ENCODE measurements at regions not wholly inside any gene's neighbourhood (a gene's known extent, or its start where the extent isn't known, plus 50 kb on each side); places are given as distances from the start of the nearest gene placed in this dataset.

DNA sequence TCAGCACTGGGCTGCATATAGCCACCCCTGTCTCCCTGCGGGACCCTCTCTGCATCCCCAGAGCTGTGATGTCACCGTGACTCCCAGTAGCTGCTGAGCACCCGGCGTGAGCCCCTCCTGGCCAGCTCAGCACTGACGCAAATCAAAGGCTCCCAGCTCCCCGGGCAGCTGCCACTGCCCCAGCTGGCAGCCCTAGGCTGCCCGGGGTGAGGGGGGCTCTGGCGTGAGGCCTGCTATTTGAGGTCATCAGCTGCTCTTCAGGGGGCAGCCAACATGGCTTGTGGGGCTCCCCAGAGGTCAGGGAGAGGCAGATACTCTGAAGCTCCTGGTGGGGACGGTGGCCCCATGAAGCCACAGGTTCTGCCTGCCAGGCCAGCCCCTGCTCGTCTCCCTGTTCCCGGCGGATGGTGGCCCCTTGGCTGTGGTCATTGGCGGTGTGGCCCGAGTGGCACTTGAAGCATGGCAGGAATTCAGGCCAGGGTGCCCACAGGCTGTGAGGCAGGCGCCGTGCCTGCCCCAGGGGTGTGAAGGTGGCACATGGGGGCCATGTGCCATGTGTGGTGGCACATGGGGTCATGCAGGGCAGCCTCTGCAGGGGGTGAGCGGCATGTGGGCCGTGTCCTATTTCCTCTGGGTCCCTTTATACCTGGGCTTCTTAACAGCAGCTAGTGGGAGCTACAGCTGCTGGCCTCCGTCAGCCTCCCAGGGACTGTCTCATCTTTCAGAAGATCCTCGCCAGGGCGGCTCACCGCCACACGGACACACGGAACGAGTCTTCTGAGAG is 85.4 kb downstream of the SIK1 start:
- H3K4me1 ChIP-seq (ENCODE audit: control insufficient read depth, insufficient read depth, low read length), result peaks cover 89% of the 10 kb centered on the region
- peak; percentile 82 for DNase-seq
- H3K27ac ChIP-seq (ENCODE audit: low read length), result peak overlapping the region; percentile 91
- no peaks in the 10 kb centered on the region for H3K36me3 ChIP-seq (ENCODE audit: control insufficient read depth, insufficient read depth, low read length)
- H3K27me3 ChIP-seq (ENCODE audit: control insufficient read depth, insufficient read depth, low read length), result no peaks in the 10 kb centered on the region
- WGBS (ENCODE audit: insufficient coverage), result 59% methylated on average over 25 of the region's 25 CpGs
- H3K9me3 ChIP-seq (replicated peaks; ENCODE audit: control insufficient read depth, low read depth, low read length), result peaks cover 2% of the 10 kb centered on the region
- no peak overlapping the region for H3K4me3 ChIP-seq (ENCODE audit: low read length)

- no peak overlapping the region for H3K4me3 ChIP-seq (ENCODE audit: low read length)
- WGBS (ENCODE audit: insufficient coverage), result 66% methylated on average over 29 of the region's 29 CpGs
- peak overlapping the region; percentile 91 for H3K27ac ChIP-seq (ENCODE audit: low read length)
- H3K27me3 ChIP-seq (ENCODE audit: control insufficient read depth, insufficient read depth, low read length), result no peaks in the 10 kb centered on the region
- H3K36me3 ChIP-seq (ENCODE audit: control insufficient read depth, insufficient read depth, low read length), result no peaks in the 10 kb centered on the region
- peaks cover 2% of the 10 kb centered on the region for H3K9me3 ChIP-seq (replicated peaks; ENCODE audit: control insufficient read depth, low read depth, low read length)
- peaks cover 81% of the 10 kb centered on the region for H3K4me1 ChIP-seq (ENCODE audit: control insufficient read depth, insufficient read depth, low read length)
- no peak for DNase-seq
Observed at GRCh38 chr21:43340491-43341377, 86.2 kb downstream of the SIK1 start.

GRCh38 chr21:43339668-43340067 is 87.3 kb downstream of the SIK1 start:
- Histone ChIP-seq H3K9me3 (replicated peaks; ENCODE audit: control insufficient read depth, low read depth, low read length) (peaks cover 2% of the 10 kb centered on the region), H3K27ac (ENCODE audit: low read length) (no peak overlapping the region), H3K4me1 (ENCODE audit: control insufficient read depth, insufficient read depth, low read length) (peaks cover 74% of the 10 kb centered on the region), H3K4me3 (ENCODE audit: low read length) (no peak overlapping the region), H3K36me3 (ENCODE audit: control insufficient read depth, insufficient read depth, low read length) (no peaks in the 10 kb centered on the region), H3K27me3 (ENCODE audit: control insufficient read depth, insufficient read depth, low read length) (no peaks in the 10 kb centered on the region)
- WGBS (ENCODE audit: insufficient coverage), result 49% methylated on average over 13 of the region's 16 CpGs
- no peak for DNase-seq

GRCh38 chr21:43338951-43339350 is 88.0 kb downstream of the SIK1 start:
- no peaks in the 10 kb centered on the region for H3K27me3 ChIP-seq (ENCODE audit: control insufficient read depth, insufficient read depth, low read length)
- peak overlapping the region; percentile 3 for H3K27ac ChIP-seq (ENCODE audit: low read length)
- H3K36me3 ChIP-seq (ENCODE audit: control insufficient read depth, insufficient read depth, low read length), result no peaks in the 10 kb centered on the region
- H3K9me3 ChIP-seq (replicated peaks; ENCODE audit: control insufficient read depth, low read depth, low read length), result peaks cover 2% of the 10 kb centered on the region
- no peak overlapping the region for H3K4me3 ChIP-seq (ENCODE audit: low read length)
- DNase-seq, result peak; percentile 50
- peaks cover 73% of the 10 kb centered on the region for H3K4me1 ChIP-seq (ENCODE audit: control insufficient read depth, insufficient read depth, low read length)
- 30% methylated on average over 5 of the region's 5 CpGs for WGBS (ENCODE audit: insufficient coverage)

DNA sequence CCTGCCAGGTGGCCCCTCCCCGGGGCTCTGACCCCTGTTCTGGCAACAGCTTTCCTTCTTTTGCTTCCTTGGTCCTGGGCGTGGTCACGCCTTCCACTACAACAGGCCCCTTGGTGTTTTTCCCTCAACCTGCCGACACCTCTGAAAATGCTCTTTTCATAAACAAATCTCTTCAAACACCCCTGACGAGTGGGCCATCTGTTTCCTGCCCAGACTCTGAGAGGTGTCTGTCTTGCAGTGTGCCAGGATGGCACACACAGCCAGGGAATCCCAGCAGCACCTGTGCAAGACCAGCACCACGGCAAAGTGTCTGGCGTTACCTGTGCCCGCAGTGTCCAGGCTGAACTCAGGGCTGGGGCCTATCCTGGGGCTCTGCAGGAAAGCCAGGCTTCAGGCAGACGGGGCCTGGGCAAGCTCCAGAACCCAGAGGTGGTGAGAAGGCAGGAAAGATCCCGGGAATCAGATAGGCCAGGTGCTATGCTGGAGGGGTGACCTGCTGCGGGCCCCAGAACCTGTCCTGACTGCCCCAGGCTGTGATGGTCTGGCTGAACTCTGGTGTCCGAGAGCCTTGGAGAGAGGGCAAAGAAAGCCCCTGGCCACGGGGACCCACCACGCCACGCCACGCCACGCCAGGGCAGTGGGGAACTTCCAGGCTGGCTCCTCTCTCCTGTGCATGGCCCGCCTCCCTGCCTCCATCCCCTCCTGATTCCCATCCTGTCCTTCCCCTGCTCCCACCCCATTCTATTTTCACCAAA is 88.9 kb downstream of the SIK1 start:
- peaks cover 73% of the 10 kb centered on the region for H3K4me1 ChIP-seq (ENCODE audit: control insufficient read depth, insufficient read depth, low read length)
- no peaks in the 10 kb centered on the region for H3K36me3 ChIP-seq (ENCODE audit: control insufficient read depth, insufficient read depth, low read length)
- WGBS (ENCODE audit: insufficient coverage), result 92% methylated on average over 17 of the region's 18 CpGs
- H3K4me3 ChIP-seq (ENCODE audit: low read length), result no peak overlapping the region
- H3K9me3 ChIP-seq (replicated peaks; ENCODE audit: control insufficient read depth, low read depth, low read length), result peaks cover 2% of the 10 kb centered on the region
- DNase-seq, result no peak
- H3K27me3 ChIP-seq (ENCODE audit: control insufficient read depth, insufficient read depth, low read length), result no peaks in the 10 kb centered on the region
- H3K27ac ChIP-seq (ENCODE audit: low read length), result no peak overlapping the region

- no peaks in the 10 kb centered on the region for H3K36me3 ChIP-seq (ENCODE audit: control insufficient read depth, insufficient read depth, low read length)
- peaks cover 2% of the 10 kb centered on the region for H3K9me3 ChIP-seq (replicated peaks; ENCODE audit: control insufficient read depth, low read depth, low read length)
- 94% methylated on average over 7 of the region's 10 CpGs for WGBS (ENCODE audit: insufficient coverage)
- H3K4me3 ChIP-seq (ENCODE audit: low read length), result no peak overlapping the region
- peaks cover 67% of the 10 kb centered on the region for H3K4me1 ChIP-seq (ENCODE audit: control insufficient read depth, insufficient read depth, low read length)
- H3K27ac ChIP-seq (ENCODE audit: low read length), result no peak overlapping the region
- no peaks in the 10 kb centered on the region for H3K27me3 ChIP-seq (ENCODE audit: control insufficient read depth, insufficient read depth, low read length)
- DNase-seq, result no peak
Observed at GRCh38 chr21:43335119-43335518, 91.8 kb downstream of the SIK1 start.

GRCh38 chr21:43334214-43334958 is 92.5 kb downstream of the SIK1 start:
- H3K4me3 ChIP-seq (ENCODE audit: low read length), result no peak overlapping the region
- H3K4me1 ChIP-seq (ENCODE audit: control insufficient read depth, insufficient read depth, low read length), result peaks cover 67% of the 10 kb centered on the region
- 85% methylated on average over 9 of the region's 16 CpGs for WGBS (ENCODE audit: insufficient coverage)
- no peak for DNase-seq
- H3K9me3 ChIP-seq (replicated peaks; ENCODE audit: control insufficient read depth, low read depth, low read length), result no peaks in the 10 kb centered on the region
- H3K36me3 ChIP-seq (ENCODE audit: control insufficient read depth, insufficient read depth, low read length), result no peaks in the 10 kb centered on the region
- no peaks in the 10 kb centered on the region for H3K27me3 ChIP-seq (ENCODE audit: control insufficient read depth, insufficient read depth, low read length)
- peak overlapping the region; percentile 91 for H3K27ac ChIP-seq (ENCODE audit: low read length)

- 7% methylated on average over 27 of the region's 35 CpGs for WGBS (ENCODE audit: insufficient coverage)
- peak; percentile 83 for DNase-seq
- H3K4me3 ChIP-seq (ENCODE audit: low read length), result peak overlapping the region; percentile 5
Observed at GRCh38 chr21:43333298-43334062, 93.5 kb downstream of the SIK1 start.

DNA sequence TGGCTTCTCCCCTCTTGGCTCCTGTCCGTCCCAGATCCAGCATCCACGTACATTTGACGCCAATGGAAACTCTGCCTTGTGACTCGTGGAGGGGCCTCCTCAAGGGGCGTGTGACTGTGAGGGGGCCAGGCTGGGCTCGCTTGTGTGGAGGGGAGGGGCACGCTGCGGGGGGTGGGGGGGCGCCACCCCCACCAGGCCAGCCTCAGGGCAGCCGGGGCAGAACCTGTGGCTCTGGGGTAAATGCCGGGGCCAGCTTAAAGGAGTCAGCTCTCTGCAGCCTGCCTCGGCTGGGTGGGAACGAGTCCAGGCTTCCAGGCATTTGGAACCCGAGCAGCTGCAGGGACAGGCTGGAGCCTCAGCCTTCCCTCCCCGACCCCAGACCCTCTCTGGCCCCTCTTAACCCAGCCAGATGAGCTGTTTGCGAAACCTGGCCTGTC is 94.1 kb downstream of the SIK1 start:
- no peaks in the 10 kb centered on the region for H3K27me3 ChIP-seq (ENCODE audit: control insufficient read depth, insufficient read depth, low read length)
- H3K36me3 ChIP-seq (ENCODE audit: control insufficient read depth, insufficient read depth, low read length), result no peaks in the 10 kb centered on the region
- peak overlapping the region; percentile 91 for H3K27ac ChIP-seq (ENCODE audit: low read length)
- no peaks in the 10 kb centered on the region for H3K9me3 ChIP-seq (replicated peaks; ENCODE audit: control insufficient read depth, low read depth, low read length)
- peak overlapping the region; percentile 5 for H3K4me3 ChIP-seq (ENCODE audit: low read length)
- 0% methylated on average over 5 of the region's 16 CpGs for WGBS (ENCODE audit: insufficient coverage)
- H3K4me1 ChIP-seq (ENCODE audit: control insufficient read depth, insufficient read depth, low read length), result peaks cover 66% of the 10 kb centered on the region
- peak; percentile 88 for DNase-seq

More at GRCh38 chr21:43333298-43334062, 93.5 kb downstream of the SIK1 start:
- H3K27me3 ChIP-seq (ENCODE audit: control insufficient read depth, insufficient read depth, low read length), result no peaks in the 10 kb centered on the region
- H3K4me1 ChIP-seq (ENCODE audit: control insufficient read depth, insufficient read depth, low read length), result peaks cover 67% of the 10 kb centered on the region
- H3K27ac ChIP-seq (ENCODE audit: low read length), result peak overlapping the region; percentile 91
- H3K36me3 ChIP-seq (ENCODE audit: control insufficient read depth, insufficient read depth, low read length), result no peaks in the 10 kb centered on the region
- no peaks in the 10 kb centered on the region for H3K9me3 ChIP-seq (replicated peaks; ENCODE audit: control insufficient read depth, low read depth, low read length)
